ENCODE measurements at regions not wholly inside any gene's neighbourhood (a gene's known extent, or its start where the extent isn't known, plus 50 kb on each side); places are given as distances from the start of the nearest gene placed in this dataset.

DNA sequence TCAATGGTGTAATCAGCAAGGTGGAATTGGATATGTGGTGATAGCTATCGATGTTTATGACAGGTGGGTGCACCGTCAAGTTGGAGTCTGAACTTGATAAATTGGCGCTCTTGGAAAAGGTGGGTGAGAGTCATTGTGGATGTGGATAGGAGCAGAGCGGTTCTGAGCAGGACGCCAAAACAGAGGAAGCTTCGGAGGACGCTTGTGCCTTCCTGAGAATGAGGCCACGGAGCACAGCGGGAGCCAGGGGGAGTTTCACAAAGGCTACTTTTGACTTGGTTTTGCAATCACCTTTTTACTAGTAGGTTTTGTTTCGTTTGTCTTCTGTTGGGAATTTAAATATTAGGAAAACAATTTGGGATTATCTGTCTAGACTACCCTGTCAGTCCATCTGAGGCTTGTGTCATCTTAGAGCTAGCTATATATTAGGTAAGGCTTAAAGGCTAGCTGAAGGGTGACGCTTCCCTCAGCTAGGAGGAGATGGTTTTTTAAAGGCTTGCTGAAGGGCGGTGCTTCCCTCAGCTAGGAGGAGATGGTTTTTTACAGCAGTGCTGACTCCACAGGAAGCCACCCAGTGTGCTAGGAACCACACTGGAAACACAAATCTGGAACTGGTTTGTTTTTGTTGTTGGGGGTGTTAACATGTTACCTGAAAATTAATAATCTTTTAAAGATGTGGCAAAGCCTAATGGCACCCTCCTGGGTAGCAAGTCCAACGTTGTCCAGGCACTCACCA is 142.4 kb upstream of the IRX4 start:
- DNase-seq (ENCODE audit: low read depth) = no peak

DNA sequence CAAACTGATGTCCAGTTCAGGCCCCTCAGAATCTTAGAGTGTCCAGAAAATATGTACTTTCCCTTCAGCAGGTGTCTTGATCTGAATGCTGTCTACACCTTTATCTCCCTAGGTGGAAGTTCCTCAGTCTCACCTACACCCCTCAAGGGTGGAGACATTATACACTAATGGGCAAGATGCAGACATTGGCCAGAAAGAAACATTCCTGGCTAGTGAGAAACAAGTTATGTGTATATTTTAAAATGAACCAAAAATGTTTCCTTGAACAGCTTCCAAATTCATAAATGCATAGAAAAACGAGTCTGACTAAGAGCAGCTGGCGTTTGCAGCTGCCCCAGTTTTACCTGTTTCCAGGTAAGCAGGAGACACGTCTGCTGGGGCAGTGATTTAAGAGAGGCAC is 140.5 kb upstream of the IRX4 start:
- DNase-seq (ENCODE audit: low read depth) = no peak

DNA sequence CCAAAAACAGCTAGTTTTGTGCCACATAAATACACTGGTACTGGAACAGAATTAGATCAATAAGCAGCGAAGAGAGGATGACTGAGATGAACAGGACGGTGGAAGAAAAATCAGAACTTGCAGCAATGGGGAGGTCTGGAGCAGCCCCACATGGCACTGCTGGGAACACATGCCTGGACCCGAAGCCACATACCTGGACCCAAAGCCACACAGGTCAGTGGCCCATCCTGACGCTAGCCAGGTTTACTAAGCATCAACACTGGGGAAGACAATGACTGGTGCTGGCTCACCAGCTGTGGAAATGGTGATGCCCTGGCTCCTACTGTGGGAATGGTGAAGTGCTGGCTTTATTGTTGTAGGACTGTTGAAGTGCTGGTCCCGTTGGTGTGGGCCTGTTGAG is 139.7 kb upstream of the IRX4 start:
- no peak for DNase-seq (ENCODE audit: low read depth)

DNA sequence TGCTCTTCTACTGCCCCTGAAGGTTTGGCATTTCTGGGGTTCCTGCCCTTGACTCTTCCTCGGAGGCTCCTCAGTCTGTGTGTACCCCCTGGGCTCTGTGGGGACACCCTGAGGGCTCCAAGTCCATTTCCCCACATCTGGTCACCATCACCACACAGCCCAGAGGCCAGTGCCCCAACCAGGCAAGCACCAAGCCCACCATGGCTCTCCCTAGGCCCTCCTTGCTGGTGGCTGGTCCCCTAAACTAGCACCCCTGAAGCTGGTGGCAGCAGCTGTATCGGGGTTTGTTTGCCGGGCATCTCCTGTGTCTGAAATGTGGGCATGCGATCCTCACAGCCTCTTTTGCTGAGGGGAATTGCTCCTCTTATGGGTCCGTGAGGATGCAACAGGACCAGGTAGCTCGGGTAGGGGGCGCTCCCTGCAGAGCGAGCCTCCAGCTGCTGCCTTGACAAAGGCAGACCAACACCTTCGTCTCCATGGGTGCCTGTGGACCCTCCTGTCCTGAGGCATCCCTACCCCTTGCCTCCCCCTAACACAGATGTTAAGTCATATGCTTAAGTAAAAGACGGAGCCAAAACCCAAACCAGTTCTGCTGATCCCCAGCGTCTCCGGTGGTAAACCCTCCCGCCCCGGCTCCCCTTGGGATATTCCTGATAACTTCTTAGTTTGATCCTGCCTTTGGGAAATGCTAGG is 138.9 kb upstream of the IRX4 start:
- no peak for DNase-seq (ENCODE audit: low read depth)

DNA sequence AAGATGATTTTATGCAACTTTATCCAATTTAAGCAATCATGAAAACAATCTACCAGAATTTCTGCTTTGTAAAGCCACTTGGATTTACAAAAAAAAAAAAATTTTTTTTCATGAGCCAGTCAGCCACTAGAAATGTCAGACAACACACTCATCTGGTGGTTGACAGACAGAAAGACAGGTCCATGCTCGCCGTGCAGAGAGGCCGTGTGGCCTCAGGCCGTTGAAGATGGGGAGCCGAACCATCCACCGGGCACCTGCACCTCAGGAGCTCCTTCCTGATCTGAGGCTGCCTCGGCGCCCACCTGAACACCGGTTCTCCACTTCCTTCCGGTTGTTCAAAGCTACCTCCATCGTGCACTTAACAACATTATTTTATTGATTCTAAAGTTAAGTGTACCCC is 138.0 kb upstream of the IRX4 start:
- no peak for DNase-seq (ENCODE audit: low read depth)

DNA sequence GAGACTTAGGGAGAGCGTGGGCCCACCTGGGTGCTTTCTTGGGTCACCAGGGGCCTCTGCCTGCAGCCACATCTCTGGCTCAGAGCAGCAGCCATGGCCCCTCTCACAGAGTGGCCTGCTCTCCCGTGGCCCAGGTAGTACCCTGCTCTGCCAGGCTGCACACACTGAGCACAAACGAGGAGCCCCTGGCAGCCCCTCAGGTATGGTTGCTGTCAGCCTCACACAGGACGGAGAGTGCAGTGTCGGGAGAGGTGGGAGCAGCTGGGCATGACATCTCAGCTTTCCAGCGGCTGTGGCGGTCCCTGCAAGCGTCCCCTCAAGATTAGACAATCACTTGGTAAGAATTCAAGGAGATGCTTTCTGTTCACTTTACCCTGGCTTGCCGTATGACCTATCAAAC is 137.0 kb upstream of the IRX4 start:
- DNase-seq (ENCODE audit: low read depth) = no peak

DNA sequence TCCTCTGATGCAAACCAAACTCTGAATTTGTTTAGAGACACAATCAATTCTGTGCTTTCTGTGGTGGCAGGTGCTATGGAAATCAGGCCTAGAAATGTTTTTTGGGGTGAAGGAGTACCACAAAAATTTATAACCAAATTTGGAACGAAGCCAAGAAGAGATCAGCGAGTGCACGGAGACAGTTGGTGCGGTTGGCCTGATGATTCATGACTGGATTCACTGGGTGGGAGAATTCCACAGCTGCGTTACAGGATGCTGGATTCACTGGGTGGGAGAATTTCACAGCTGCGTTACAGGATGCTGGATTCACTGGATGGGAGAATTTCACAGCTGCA is 135.6 kb upstream of the IRX4 start:
- DNase-seq (ENCODE audit: low read depth) = no peak

DNA sequence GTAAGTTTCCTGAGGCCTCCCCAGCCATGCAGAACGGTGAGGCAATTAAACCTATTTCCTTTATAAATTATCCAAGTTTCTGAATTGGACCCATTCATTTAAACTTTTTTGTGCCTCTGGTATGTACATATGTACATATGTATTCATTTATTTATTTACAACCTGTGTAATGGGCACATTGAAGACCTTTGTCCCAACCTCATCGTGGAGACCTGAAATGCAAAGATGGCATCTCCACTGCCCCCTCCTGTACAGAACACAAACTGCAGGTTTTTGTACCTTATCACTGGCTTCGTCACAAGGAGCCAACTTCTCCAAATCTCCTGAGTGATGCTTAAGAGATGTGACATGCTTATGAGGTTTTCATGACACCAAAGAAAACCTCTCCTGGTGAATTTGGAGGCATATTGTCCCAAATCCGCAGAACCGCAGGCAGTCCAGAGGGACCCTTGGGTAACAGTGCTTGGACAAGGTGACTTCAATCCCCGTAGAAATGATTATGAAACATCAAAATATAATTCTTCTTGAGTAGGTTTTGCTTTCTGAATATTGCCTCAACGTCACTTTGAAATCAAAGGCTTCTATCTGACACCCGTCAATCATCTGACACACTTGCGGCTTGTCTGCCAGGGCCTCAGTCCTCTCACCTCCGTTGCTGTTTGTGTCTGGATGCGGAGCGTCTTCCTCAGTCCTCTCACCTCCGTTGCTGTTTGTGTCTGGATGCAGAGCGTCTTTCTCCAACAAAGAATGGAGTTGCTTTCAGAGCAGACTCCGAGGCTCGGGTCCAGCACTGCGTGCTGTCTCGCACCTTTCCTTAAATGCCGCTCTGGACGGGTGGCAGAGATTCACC is 135.0 kb upstream of the IRX4 start:
- no peak for DNase-seq (ENCODE audit: low read depth)

DNA sequence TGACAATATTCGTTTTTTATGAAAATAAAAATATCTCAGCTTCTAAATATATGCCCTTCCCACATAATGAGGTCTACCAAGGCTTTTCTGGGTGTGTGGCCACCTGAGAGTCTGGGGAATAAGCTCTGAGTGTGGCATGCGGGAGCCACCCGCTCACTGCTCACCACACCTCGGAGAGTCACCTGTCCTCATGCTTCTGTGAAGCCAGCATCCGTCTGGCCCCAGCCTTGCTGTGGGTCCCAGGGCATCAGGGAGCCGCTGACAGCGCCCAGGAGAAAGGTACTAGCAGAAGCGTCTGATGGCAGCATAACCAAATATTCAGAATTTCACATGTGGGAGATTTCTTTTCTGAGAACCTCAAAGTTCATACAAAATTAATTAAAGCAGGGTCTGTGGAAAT is 133.2 kb upstream of the IRX4 start:
- no peak for DNase-seq (ENCODE audit: low read depth)

DNA sequence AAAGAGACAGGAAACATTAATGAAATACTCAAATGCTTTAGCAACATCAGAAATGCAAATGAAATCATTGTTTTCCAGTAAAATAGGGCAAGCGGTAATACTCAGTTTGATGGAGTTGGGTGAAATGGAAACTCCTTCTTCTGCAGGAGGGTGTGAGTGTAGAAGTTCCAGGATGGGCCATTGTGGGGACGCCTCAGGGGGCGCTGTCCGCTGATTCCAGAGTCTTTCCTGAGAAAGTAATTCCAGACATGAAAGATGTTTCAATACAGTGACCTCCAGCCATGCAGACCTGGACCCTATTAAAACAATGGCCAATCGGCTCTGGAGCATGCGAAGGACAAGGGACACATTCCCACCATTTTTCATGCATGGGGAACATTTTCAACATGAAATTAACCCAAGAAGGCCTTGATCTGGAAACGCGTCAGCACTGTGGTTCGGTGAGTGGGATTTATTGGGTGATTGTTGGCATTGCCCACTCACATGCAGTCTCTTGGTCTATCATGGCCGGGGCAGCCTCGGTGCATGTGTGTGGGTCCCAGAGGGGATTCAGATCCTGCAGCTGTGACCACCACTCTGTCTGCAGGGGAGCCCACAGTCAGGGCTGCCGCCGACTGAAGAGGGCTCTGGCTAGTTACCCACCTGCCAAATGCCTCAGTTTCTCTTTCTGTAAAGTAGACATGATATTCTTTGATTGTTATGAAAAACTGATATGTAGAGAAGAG is 132.6 kb upstream of the IRX4 start:
- DNase-seq (ENCODE audit: low read depth) = no peak

DNA sequence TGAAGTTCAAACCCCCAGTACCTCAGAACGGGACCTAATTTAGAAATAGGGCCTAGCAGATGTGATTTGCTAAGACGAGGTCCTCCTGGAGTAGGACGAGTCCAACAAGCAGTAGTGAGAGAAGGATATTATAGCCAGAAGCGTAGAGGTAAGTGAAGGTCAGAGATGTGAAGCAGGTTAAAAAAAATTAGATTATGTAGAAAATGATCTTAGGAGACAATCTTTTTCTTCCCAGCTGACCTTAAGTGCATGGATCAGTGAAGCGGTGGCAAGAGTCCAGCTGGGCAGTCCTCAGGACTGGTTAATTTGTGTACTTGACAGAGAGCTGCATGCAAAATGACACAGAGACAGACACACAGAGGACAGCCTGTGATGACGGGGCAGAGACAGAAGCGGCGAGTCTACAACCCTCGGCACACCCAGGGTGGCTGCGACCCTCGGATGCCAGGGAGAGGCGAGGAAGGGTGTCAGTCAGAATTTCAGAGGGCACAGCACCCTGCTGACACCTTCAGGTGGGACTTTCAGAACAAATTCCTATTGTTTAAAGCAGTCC is 131.4 kb upstream of the IRX4 start:
- DNase-seq (ENCODE audit: low read depth) = no peak

DNA sequence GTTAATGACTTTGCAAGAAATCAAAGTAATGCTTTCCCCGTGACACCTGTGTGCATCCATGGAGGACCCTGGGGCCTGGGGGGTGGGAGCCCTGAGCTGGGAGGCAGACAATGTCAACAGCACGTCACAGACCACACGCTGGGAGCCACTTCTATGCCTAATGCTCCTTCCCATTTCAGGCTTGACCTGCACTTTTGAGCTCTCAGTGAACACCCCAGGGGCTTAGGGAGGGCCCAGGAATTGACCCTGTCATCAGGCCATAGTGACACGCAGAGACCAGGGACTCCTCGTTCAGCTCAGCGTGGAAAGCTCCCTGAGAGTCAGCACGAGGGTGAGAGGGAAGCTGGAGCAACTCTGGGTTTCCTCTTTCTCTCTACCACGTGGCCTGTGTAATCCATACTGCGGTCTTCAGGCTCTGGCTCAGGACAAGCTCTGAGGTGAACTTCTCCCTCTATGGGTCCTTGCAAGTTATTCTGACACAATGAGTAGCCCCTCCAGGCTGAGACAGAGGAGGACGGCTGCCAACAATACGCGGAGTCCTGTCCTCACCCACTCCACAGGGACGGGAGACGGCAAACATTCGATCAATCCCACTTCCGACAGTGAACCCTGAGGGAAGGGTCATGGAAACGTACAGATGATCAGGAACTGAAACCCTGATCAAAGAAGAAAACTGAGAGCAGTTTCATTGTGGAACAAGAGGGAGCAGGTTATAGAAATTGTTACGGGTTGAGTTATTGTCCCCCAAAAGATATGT is 130.8 kb upstream of the IRX4 start:
- no peak for DNase-seq (ENCODE audit: low read depth)

DNA sequence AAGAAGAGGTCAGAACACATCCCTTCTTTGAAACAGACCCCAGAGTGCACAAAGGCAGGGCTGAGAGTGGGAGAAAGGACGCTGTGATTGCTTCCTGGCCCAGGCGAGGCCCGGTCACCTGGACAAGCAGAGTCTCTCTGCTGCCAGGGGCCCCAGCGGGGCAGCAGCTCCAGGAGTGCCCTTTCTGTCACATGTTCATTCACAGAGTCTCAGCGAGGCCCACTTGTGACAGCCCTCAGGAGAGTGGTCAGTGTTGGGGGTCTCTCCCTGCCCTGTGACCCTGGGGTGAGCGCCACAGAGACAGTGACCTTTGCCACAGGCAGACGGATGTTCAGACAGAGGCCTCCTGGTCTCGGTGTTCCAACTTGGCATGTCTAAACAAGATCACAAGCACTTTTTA is 130.2 kb upstream of the IRX4 start:
- DNase-seq (ENCODE audit: low read depth) = no peak

DNA sequence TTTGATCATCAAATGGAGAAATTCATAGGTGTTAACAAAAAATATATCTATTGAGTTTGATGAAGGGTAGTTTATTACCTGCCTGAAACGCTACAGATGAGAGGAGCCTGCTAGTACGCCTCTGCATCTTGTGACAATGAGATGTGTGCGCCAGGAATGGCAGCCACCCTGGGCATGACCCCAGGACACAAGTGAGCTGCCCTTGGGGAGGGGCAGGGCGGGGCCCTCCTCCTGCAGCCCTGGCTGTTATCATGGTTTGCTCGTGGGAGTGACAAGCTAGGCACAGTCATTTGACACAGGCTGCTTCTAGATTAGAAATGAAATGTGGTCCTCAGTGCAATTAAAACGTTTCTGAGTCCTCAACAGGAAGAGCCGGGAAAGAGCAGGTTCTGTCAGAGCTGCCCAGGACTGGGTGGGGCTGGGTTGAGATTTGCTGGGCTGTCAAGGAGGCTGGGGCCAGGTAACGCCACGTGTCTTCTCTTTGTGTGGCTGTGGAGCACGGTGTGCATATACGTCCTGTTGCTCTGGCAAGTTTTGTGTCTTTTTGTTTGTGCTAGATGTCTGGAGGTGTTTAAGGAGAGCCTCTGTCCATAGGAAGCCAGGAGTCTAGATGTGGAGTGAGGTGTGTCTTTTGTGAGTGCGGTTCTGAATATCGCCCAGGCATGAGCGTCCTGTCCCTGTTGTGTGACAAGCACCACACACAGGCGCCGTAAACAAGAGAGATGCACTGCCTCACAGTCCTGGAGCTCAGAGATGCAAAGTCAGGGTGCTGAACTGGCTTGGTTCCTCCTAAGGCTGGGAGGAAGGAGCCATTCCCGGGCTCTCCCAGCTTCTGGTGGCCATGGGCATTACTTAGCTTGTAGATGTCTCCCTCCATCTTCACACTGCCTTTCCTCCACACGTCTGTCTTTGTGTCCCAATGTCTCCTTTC is 129.0 kb upstream of the IRX4 start:
- no peak for DNase-seq (ENCODE audit: low read depth)

DNA sequence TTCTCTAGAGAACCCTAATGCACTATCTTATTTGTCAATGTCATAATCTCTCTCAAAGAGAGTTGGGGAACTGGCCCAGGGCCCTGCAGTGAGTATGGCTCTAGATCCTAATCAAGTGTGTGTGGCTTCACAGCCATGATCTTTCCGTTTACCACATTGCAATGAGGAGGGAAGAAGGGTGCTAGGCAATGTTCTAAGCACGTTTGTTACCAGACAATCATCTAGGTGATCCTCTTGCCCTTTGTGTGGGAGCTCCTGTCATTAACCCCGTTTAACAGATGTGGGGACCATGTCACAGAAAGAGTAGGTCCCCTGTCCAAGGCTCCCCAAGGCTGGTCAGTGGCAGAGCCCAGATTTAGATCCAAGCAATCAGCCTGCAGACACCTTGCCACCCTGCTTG is 128.2 kb upstream of the IRX4 start:
- no peak for DNase-seq (ENCODE audit: low read depth)

DNA sequence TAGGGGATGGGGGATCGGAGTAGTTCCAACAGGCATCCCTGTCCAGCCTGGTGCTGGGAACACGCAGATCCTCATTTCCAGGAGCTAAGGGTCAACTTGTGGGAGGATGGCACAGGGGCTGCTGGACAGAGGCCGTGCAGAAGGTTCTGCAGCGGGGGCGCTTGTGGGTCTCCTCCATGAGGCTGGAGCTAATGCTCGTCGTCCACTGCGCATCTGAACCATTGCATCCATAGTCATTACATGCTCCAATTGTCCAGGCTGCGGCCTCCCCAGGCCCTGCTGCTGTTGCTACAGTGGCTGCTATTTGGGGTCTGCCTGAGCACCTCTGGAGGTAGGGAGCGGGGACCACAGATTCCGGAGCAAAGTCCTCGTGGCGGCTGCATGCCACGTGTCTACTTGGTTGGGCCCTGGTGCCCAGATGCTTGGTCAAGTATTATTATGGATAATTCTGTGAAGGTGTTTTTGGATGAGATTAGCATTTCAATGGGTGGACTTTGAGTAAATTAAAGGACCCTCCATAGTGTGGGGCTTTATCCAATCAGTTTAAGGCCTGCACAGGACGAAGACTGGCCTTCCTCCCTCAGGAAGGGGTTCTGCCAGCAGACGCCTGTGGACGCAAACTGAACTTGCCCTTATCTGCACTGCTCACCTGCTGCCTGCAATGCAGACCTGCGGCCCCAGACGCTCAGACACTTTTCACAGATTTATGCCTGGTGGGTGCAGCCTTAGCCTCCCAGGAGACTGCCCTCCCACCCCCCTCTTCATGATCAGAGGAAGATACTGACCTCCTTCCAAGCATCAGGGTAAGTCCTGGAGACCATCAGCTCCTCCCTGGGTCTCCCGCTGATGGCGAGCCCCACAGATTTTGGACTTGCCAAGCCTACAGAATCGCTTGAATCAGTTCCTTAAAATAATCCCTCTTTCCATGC is 127.5 kb upstream of the IRX4 start:
- DNase-seq (ENCODE audit: low read depth) = no peak

DNA sequence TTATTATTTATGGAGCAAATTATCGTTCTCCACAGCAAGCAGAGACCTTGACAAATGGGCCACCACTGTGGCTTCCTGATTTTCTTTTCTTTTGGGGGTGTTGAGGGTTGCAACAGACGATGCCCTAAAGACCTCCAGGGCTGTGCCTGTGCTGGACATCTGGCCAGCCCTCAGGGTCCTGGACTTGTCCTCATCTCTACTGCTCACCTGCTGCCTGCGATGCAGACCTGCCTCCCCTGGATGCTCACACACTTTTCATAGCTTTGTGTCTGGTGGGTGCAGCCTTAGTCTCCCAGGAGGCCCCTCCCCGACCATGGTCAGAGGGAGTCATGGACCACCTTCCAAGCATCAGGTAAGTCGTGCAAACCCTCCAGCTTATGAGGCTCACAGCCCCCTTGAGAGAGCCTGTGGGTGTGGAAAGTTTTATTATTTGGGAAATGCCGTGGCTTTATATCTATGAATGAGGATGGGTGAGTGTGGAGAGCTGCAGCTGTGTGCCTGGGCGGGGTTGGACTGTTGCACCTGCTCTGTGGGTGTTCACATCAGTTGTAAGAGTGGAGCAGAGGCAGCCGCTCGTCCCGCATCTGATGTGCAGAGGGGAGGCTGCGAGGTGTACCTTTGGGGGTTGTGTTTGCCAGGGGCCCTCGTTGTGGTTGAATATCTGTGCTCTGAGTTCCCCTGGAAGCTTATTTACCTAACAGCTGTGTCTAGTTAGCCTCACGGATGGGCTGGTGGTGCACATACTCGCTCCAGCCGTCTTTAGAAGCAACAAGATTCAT is 126.3 kb upstream of the IRX4 start:
- no peak for DNase-seq (ENCODE audit: low read depth)

DNA sequence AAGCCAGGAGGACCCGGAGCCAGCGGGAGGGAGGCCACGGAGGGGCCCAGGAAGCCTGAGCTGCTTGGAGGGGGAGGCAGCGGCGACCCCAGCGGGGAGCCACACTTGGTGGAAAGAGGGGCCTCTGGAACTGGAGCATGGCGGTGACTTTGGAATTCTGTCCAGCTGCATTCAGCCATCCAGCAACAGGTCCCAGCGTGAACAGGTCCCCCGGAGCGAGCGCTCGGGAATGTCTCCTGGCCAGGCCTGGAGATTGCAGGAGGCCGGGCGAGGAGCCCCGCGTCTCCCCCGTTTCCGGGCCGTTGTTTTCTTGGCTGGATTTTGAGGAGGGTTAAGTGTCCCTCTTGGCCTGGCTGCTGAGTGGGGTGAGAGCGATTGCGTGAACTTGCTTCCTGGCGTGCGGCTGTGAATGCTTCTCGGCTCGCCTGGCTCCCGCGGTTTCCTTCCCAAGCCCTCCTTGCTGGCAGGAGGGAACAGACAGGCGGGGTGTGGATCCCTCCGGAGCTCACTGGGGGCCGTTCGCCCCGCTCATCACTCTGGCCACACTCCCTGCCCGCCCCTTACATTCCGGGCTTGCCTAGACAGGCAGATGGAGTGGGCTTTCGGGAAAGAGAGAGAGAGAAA is 125.3 kb upstream of the IRX4 start:
- no peak for DNase-seq (ENCODE audit: low read depth)

All from stimulated activated CD8-positive, alpha-beta memory T cell treated with anti-CD3 and anti-CD28 coated beads, Interleukin-15, amount 100 ng/mL, for 24 hours (primary cell).